H9 (cell line): ENCODE measurements at regions not wholly inside any gene's neighbourhood (a gene's known extent, or its start where the extent isn't known, plus 50 kb on each side); places are given as distances from the start of the nearest gene placed in this dataset.

ENCODE experiments used
- DNase-seq: peaks from one replicate; pipeline ENCODE4 v3.0.0-alpha.2; 2017
- H2AFZ ChIP-seq: one replicate; pipeline ENCODE4 v1.6.1; 2013; ENCODE audit warnings: mild to moderate bottlenecking, low read length, control low read depth, moderate library complexity
- H2AK5ac ChIP-seq: 2 replicates; pipeline ENCODE4 v1.6.1; 2013; ENCODE audit warnings: low read length, control low read depth, mixed read lengths; ENCODE audit not compliant: insufficient read length
- H2BK120ac ChIP-seq: one replicate; pipeline ENCODE4 v1.6.1; 2013; ENCODE audit warnings: low read depth, mild to moderate bottlenecking, low read length, control low read depth, inconsistent platforms; ENCODE audit not compliant: poor library complexity, severe bottlenecking
- H2BK12ac ChIP-seq: 2 replicates; pipeline ENCODE4 v1.6.1; 2013; ENCODE audit warnings: low read length, control low read depth, mixed read lengths, low read depth; ENCODE audit not compliant: insufficient read length
- H2BK15ac ChIP-seq: 2 replicates; pipeline ENCODE4 v1.6.1; 2013; ENCODE audit warnings: low read depth, low read length, control low read depth
- H2BK20ac ChIP-seq: one replicate; pipeline ENCODE4 v1.6.1; 2013; ENCODE audit warnings: low read depth, mild to moderate bottlenecking, low read length, control low read depth, inconsistent platforms; ENCODE audit not compliant: poor library complexity, severe bottlenecking
- H2BK5ac ChIP-seq: 2 replicates; pipeline ENCODE4 v1.6.1; 2013; ENCODE audit warnings: low read length, control low read depth, mixed read lengths; ENCODE audit not compliant: insufficient read length
- H3K14ac ChIP-seq: 2 replicates; pipeline ENCODE4 v1.6.1; 2013; ENCODE audit warnings: low read length, control low read depth; ENCODE audit not compliant: insufficient read depth
- H3K18ac ChIP-seq: 2 replicates; pipeline ENCODE4 v1.6.1; 2013; ENCODE audit warnings: low read depth, mild to moderate bottlenecking, mixed read lengths, low read length, control low read depth; ENCODE audit not compliant: insufficient read length
- H3K23ac ChIP-seq: 2 replicates; pipeline ENCODE4 v1.6.1; 2013; ENCODE audit warnings: low read length, control low read depth, mixed read lengths, low read depth; ENCODE audit not compliant: insufficient read length
- H3K23me2 ChIP-seq: 2 replicates; pipeline ENCODE4 v1.6.1; 2013; ENCODE audit warnings: low read depth, mild to moderate bottlenecking, mixed read lengths, low read length, control low read depth; ENCODE audit not compliant: insufficient read length, poor library complexity, severe bottlenecking
- H3K27ac ChIP-seq: 2 replicates; pipeline ENCODE4 v1.5.1; 2013; ENCODE audit warnings: low read length, control low read depth, mixed read lengths, low read depth; ENCODE audit not compliant: insufficient read length
- H3K27me3 ChIP-seq: 2 replicates; pipeline ENCODE4 v1.6.1; 2013; ENCODE audit warnings: low read length, control low read depth, inconsistent platforms; ENCODE audit not compliant: insufficient read depth
- H3K4ac ChIP-seq: 2 replicates; pipeline ENCODE4 v1.6.1; 2013; ENCODE audit warnings: low read depth, mild to moderate bottlenecking, control low read depth, inconsistent platforms, low read length, moderate library complexity
- H3K4me1 ChIP-seq: 2 replicates; pipeline ENCODE4 v1.6.1; 2013; ENCODE audit warnings: low read length, control low read depth, inconsistent platforms; ENCODE audit not compliant: insufficient read depth
- H3K4me2 ChIP-seq: 2 replicates; pipeline ENCODE4 v1.6.1; 2013; ENCODE audit warnings: low read length, control low read depth, mixed read lengths; ENCODE audit not compliant: insufficient read length, insufficient read depth
- H3K56ac ChIP-seq: 2 replicates; pipeline ENCODE4 v1.6.1; 2013; ENCODE audit warnings: low read depth, mild to moderate bottlenecking, mixed read lengths, low read length, control low read depth; ENCODE audit not compliant: insufficient read length
- H3K79me1 ChIP-seq: 2 replicates; pipeline ENCODE4 v1.6.1; 2013; ENCODE audit warnings: low read depth, mild to moderate bottlenecking, moderate library complexity, low read length, control low read depth, inconsistent platforms; ENCODE audit not compliant: insufficient read depth, poor library complexity, severe bottlenecking
- H3K79me2 ChIP-seq: 2 replicates; pipeline ENCODE4 v1.6.1; 2013; ENCODE audit warnings: low read length, control low read depth, inconsistent platforms; ENCODE audit not compliant: insufficient read depth
- H3K9ac ChIP-seq: 2 replicates; pipeline ENCODE4 v1.6.1; 2013; ENCODE audit warnings: low read length, control low read depth, mixed read lengths; ENCODE audit not compliant: insufficient read length; ENCODE audit errors: extremely low read depth
- H3K9me3 ChIP-seq: one replicate; pipeline ENCODE4 v1.6.1; 2013; ENCODE audit warnings: low read depth, low read length, inconsistent platforms; ENCODE audit not compliant: control insufficient read depth
- H3T11ph ChIP-seq: one replicate; pipeline ENCODE4 v1.6.1; 2013; ENCODE audit warnings: mild to moderate bottlenecking, low read length, control low read depth, inconsistent platforms
- H4K20me1 ChIP-seq: one replicate; pipeline ENCODE4 v1.6.1; 2013; ENCODE audit not compliant: control insufficient read depth, insufficient read length, insufficient read depth
- H4K5ac ChIP-seq: 2 replicates; pipeline ENCODE4 v1.6.1; 2013; ENCODE audit warnings: low read depth, mild to moderate bottlenecking, mixed read lengths, low read length, control low read depth; ENCODE audit not compliant: insufficient read length
- H4K8ac ChIP-seq: replicated peaks from 2 replicates; pipeline ENCODE4 v1.6.1; 2013; ENCODE audit warnings: low read length, control low read depth, mixed read lengths, low read depth; ENCODE audit not compliant: insufficient read length
- H4K91ac ChIP-seq: 2 replicates; pipeline ENCODE4 v1.6.1; 2013; ENCODE audit warnings: low read depth, mild to moderate bottlenecking, moderate library complexity, mixed read lengths, low read length, control low read depth; ENCODE audit not compliant: insufficient read length
- H3K27ac Mint-ChIP-seq, 3 experiments: 2 replicates in 2 of 3; 3 replicates in 1 of 3; pipeline ENCODE4 v1.8.0; 2020 to 2021; ENCODE audit warnings: mixed read lengths in 3 of 3, mild to moderate bottlenecking in 1 of 3, moderate library complexity in 1 of 3
- H3K27me3 Mint-ChIP-seq: 2 replicates; pipeline ENCODE4 v1.8.0; 2021; ENCODE audit warnings: low read depth, mild to moderate bottlenecking, moderate library complexity, mixed read lengths
- H3K36me3 Mint-ChIP-seq, 3 experiments: 2 replicates in 2 of 3; 3 replicates in 1 of 3; pipeline ENCODE4 v1.8.0; 2020 to 2021; ENCODE audit warnings: low read depth in 3 of 3, mixed read lengths in 3 of 3; ENCODE audit not compliant: insufficient read depth in 1 of 3
- H3K4me1 Mint-ChIP-seq, 2 experiments: 2 replicates each; pipeline ENCODE4 v1.8.0; 2020; ENCODE audit warnings: mixed read lengths in 2 of 2
- H3K4me3 Mint-ChIP-seq, 2 experiments: 2 replicates in 1 of 2; 3 replicates in 1 of 2; pipeline ENCODE4 v1.8.0; 2020 to 2021; ENCODE audit warnings: mild to moderate bottlenecking in 2 of 2, mixed read lengths in 2 of 2, moderate library complexity in 1 of 2
- H3K9me3 Mint-ChIP-seq, 2 experiments: 2 replicates in 1 of 2; 3 replicates in 1 of 2; pipeline ENCODE4 v1.8.0; 2020; ENCODE audit warnings: mild to moderate bottlenecking in 2 of 2, mixed read lengths in 2 of 2, moderate library complexity in 1 of 2
- WGBS: extraction: QIAGEN DNeasy Blood & Tissue Kit; methylation state at CpG from one replicate; pipeline ENCODE4 v1.1.7; 2013; ENCODE audit warnings: missing lambda C conversion rate, low lambda C conversion rate, mixed read lengths; ENCODE audit not compliant: insufficient read length; ENCODE audit errors: extremely low coverage; 5-methylcytosine and 5-hydroxymethylcytosine counted together
- TF ChIP-seq, protein P1 (sequence below): fragments of 200-600 bp; sonication (generic); conservative IDR thresholded peaks from 3 replicates; pipeline ENCODE4 v1.8.0; 2021; ENCODE audit warnings: antibody characterized with exemption, mild to moderate bottlenecking

DNA sequence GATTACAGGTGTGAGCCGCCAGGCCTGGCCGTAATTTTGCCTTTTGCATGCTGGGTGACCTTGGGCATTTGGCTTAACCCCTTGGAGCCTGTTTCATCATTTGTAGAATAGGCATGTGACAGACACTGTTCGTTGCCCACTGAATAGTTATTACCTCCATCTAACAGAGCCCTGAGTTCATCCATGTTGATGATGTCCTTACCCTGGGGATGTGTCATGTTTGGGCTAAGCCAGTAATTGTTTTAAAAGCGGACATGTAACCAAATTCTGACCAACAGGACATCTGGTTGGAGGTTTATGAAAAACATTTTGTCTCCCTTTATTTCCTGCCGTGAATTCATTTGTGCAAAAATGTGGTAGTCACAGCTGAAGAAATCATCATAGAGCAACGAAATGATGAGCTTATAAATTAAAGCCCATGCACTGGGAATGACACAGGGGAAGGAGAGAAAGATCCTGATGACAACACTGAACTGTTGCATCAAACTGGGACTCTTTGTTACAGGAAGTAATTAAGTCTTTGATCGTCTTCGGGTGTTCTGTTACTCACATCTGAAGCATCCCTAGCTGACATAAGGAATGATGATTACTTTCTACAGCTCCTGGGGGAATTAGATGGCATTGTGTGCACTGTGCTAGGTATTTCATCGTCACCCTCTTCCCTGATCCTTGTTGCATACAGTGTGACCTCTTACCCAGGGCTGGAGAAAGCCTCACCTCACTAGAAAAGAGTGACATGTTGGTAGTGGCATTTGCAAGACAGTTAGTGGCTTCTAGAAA is 117.8 kb downstream of the FGF18 start:
- Mint-ChIP-seq H3K36me3 (no peaks in the 10 kb centered on the region), H3K4me1 (peaks cover 26 to 29% of the 10 kb centered on the region in 2 experiments), H3K27ac (no peak overlapping the region), H3K27me3 (peaks cover 2% of the 10 kb centered on the region), H3K9me3 (no peaks in the 10 kb centered on the region), H3K4me3 (no peak overlapping the region)
- Histone ChIP-seq H2BK12ac (no peak overlapping the region), H3K9ac (no peak overlapping the region), H2BK120ac (no peak overlapping the region), H3K56ac (no peak overlapping the region), H3K27ac (no peak overlapping the region), H3K18ac (no peak overlapping the region), H3K23ac (no peak overlapping the region), H2BK5ac (no peak overlapping the region), H3T11ph (no peak overlapping the region), H4K20me1 (no peaks in the 10 kb centered on the region), H3K79me2 (no peaks in the 10 kb centered on the region), H3K9me3 (no peaks in the 10 kb centered on the region), H3K4ac (no peak overlapping the region), H3K27me3 (no peaks in the 10 kb centered on the region), H4K8ac (no peak overlapping the region), H4K5ac (no peak overlapping the region), H2BK15ac (no peak overlapping the region), H2AK5ac (no peak overlapping the region), H3K14ac (no peak overlapping the region), H3K4me1 (peaks cover 16% of the 10 kb centered on the region; the same call in 1 of the 2 replicates), H2BK20ac (no peak overlapping the region), H3K23me2 (no peaks in the 10 kb centered on the region), H3K79me1 (no peaks in the 10 kb centered on the region), H4K91ac (no peak overlapping the region), H3K4me2 (no peak overlapping the region), H2AFZ (no peak overlapping the region)
- TF ChIP-seq, protein P1, sequence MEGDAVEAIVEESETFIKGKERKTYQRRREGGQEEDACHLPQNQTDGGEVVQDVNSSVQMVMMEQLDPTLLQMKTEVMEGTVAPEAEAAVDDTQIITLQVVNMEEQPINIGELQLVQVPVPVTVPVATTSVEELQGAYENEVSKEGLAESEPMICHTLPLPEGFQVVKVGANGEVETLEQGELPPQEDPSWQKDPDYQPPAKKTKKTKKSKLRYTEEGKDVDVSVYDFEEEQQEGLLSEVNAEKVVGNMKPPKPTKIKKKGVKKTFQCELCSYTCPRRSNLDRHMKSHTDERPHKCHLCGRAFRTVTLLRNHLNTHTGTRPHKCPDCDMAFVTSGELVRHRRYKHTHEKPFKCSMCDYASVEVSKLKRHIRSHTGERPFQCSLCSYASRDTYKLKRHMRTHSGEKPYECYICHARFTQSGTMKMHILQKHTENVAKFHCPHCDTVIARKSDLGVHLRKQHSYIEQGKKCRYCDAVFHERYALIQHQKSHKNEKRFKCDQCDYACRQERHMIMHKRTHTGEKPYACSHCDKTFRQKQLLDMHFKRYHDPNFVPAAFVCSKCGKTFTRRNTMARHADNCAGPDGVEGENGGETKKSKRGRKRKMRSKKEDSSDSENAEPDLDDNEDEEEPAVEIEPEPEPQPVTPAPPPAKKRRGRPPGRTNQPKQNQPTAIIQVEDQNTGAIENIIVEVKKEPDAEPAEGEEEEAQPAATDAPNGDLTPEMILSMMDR, result no peak
- no CpG with 5 or more reads among the region's 9 CpGs for WGBS
- DNase-seq, result no peak
